Endothelial cell of umbilical vein (primary cell): ENCODE measurements at regions not wholly inside any gene's neighbourhood (a gene's known extent, or its start where the extent isn't known, plus 50 kb on each side); places are given as distances from the start of the nearest gene placed in this dataset.

ENCODE experiments used
- BruUV-seq: library from RNA; stranded (reverse); fragments of 400-500 nt; replicated peaks from 2 replicates; lab custom pipeline; 2021; lab: Mats Ljungman, UMichigan
- CTCF ChIA-PET: fragments of 300-600, 350-600 bp; sonication (Branson Sonifier 250); formaldehyde crosslinking; loops from one replicate; lab custom pipeline; 2021; ENCODE audit warnings: antibody characterized with exemption, inconsistent platforms; lab: Charles Lee
- POLR2A ChIA-PET: fragments of 300-600, 350-600 bp; sonication (Branson Sonifier 250); formaldehyde crosslinking; loops from one replicate; lab custom pipeline; 2021; ENCODE audit warnings: antibody characterized with exemption, inconsistent platforms; lab: Charles Lee
- DNase-seq: peaks from one replicate; pipeline ENCODE4 v3.0.0-alpha.2; 2011; ENCODE audit warnings: low read depth, low spot score
- FAIRE-seq: peaks from 2 replicates; lab custom pipeline; 2011; peaks lifted over from hg19 to GRCh38; lab: Jason Lieb, UNC
- H2AFZ ChIP-seq: 2 replicates; pipeline ENCODE4 v1.6.0; 2012; ENCODE audit warnings: low read depth, low read length, control low read depth, inconsistent platforms
- H3K27ac ChIP-seq: 2 replicates; pipeline ENCODE4 v1.5.1; 2011; ENCODE audit warnings: low read depth, mild to moderate bottlenecking, control low read depth, low read length, moderate library complexity; ENCODE audit not compliant: insufficient read depth
- H3K27me3 ChIP-seq, 2 experiments: 2 replicates each; pipeline versions ENCODE4 v1.6.0 to v1.6.1; 2011; ENCODE audit warnings: low read length in 2 of 2, mixed read lengths in 1 of 2; ENCODE audit not compliant: control insufficient read depth in 2 of 2, insufficient read depth in 2 of 2
- H3K36me3 ChIP-seq, 2 experiments: 2 replicates in 1 of 2; 3 replicates in 1 of 2; pipeline ENCODE4 v1.5.1; 2011; ENCODE audit warnings: low read length in 2 of 2, mild to moderate bottlenecking in 1 of 2, moderate library complexity in 1 of 2; ENCODE audit not compliant: control insufficient read depth in 2 of 2, insufficient read depth in 2 of 2; ENCODE audit errors: extremely low read depth in 1 of 2
- H3K4me1 ChIP-seq: 3 replicates; pipeline ENCODE4 v1.5.1; 2011; ENCODE audit warnings: mild to moderate bottlenecking, low read length; ENCODE audit not compliant: control insufficient read depth, insufficient read depth; ENCODE audit errors: extremely low read depth
- H3K4me2 ChIP-seq: 2 replicates; pipeline ENCODE4 v1.6.1; 2011; ENCODE audit warnings: low read length, control low read depth, mixed read lengths; ENCODE audit not compliant: insufficient read depth
- H3K4me3 ChIP-seq, 3 experiments: fragments of 200-600 bp in 1 of 3; sonication (generic), shearing (Covaris generic) in 1 of 3; replicated peaks in 1 of 3; 2 replicates each; pipeline ENCODE4 v1.5.1; 2011 to 2016; ENCODE audit warnings: control low read depth in 3 of 3, low read length in 3 of 3, mild to moderate bottlenecking in 2 of 3, inconsistent platforms in 1 of 3, low read depth in 1 of 3, moderate library complexity in 1 of 3; ENCODE audit not compliant: insufficient read depth in 1 of 3
- H3K79me2 ChIP-seq: 2 replicates; pipeline ENCODE4 v1.6.0; 2012; ENCODE audit warnings: low read length, inconsistent platforms; ENCODE audit not compliant: control insufficient read depth, insufficient read depth
- H3K9ac ChIP-seq: replicated peaks from 2 replicates; pipeline ENCODE3; 2011; ENCODE audit warnings: low read length, control low read depth; ENCODE audit not compliant: insufficient read depth; ENCODE audit errors: extremely low read depth
- H3K9me1 ChIP-seq: replicated peaks from 3 replicates; pipeline ENCODE4 v1.6.0; 2011; ENCODE audit warnings: mild to moderate bottlenecking, low read length; ENCODE audit not compliant: control insufficient read depth, insufficient read depth; ENCODE audit errors: extremely low read depth
- H3K9me3 ChIP-seq: replicated peaks from 2 replicates; pipeline ENCODE4 v1.5.1; 2012; ENCODE audit warnings: low read length, inconsistent platforms; ENCODE audit not compliant: control insufficient read depth, insufficient read depth
- H4K20me1 ChIP-seq: replicated peaks from 2 replicates; pipeline ENCODE3; 2011; ENCODE audit warnings: mild to moderate bottlenecking, low read length; ENCODE audit not compliant: control insufficient read depth, insufficient read depth; ENCODE audit errors: extremely low read depth
- CTCF ChIP-seq, 2 donors: IDR thresholded peaks; 1 replicate in 1 of 2; 2 replicates in 1 of 2; pipeline ENCODE4 v1.5.1; 2011; ENCODE audit warnings: low read length in 2 of 2, mild to moderate bottlenecking in 2 of 2, moderate library complexity in 2 of 2, control low read depth in 1 of 2, inconsistent platforms in 1 of 2, low read depth in 1 of 2; ENCODE audit not compliant: insufficient read depth in 1 of 2; ENCODE audit errors: extremely low read depth in 1 of 2
- EZH2 ChIP-seq: IDR thresholded peaks from 2 replicates; pipeline ENCODE4 v1.6.1; 2012; ENCODE audit warnings: borderline replicate concordance, low read depth, mild to moderate bottlenecking, moderate library complexity, low read length, inconsistent platforms; ENCODE audit not compliant: severe bottlenecking
- FOS ChIP-seq: IDR thresholded peaks from 2 replicates; pipeline ENCODE4 v1.6.1; 2011; ENCODE audit warnings: mild to moderate bottlenecking, low read length, moderate library complexity, borderline replicate concordance; ENCODE audit not compliant: insufficient read depth
- GATA2 ChIP-seq: IDR thresholded peaks from 2 replicates; pipeline ENCODE4 v1.7.0; 2011; ENCODE audit warnings: low read depth, mild to moderate bottlenecking, moderate library complexity, mixed read lengths, low read length; ENCODE audit not compliant: insufficient read length, insufficient read depth
- JUN ChIP-seq: IDR thresholded peaks from 2 replicates; pipeline ENCODE4 v1.6.1; 2011; ENCODE audit warnings: borderline replicate concordance, low read depth; ENCODE audit not compliant: insufficient read length, insufficient read depth
- MAX ChIP-seq: IDR thresholded peaks from 2 replicates; pipeline ENCODE4 v1.6.1; 2011; ENCODE audit not compliant: insufficient read depth, insufficient read length
- MYC ChIP-seq: IDR thresholded peaks from one replicate; pipeline ENCODE4 v1.6.1; 2011; ENCODE audit warnings: mild to moderate bottlenecking, low read depth, low read length
- POLR2A ChIP-seq: IDR thresholded peaks from 2 replicates; pipeline ENCODE4 v1.6.1; 2012; ENCODE audit warnings: low read depth, mild to moderate bottlenecking, control low read depth, low read length
- POLR2AphosphoS5 ChIP-seq: IDR thresholded peaks from 2 replicates; pipeline ENCODE4 v1.6.1; 2012; ENCODE audit warnings: low read depth, mild to moderate bottlenecking, control low read depth, low read length, moderate library complexity; ENCODE audit not compliant: insufficient read depth
- dilution Hi-C: fragments of 300-500 bp; cut with MboI; formaldehyde crosslinking; loops from one replicate; pipeline ENCODE4 v1.15.0; 2019; ENCODE audit warnings: low sequenced_read_pairs; ENCODE audit not compliant: extremely low pct_ligation_motif_present
- intact Hi-C: fragments of 100-400 bp; cut with micrococcal nuclease; formaldehyde crosslinking; loops from one replicate; pipeline ENCODE4 v1.10.0; 2022

GRCh38 chr10:78186572-78186971 is 152.9 kb downstream of the RPS24 start:
- no peak for TF ChIP-seq MAX
- TF ChIP-seq GATA2 = no peak
- no peak for TF ChIP-seq POLR2AphosphoS5
- TF ChIP-seq FOS = no peak
- no peak for TF ChIP-seq MYC
- Histone ChIP-seq H3K4me1 (no peaks in the 10 kb centered on the region), H3K27me3 (peaks cover 0 to 2% of the 10 kb centered on the region in 2 experiments), H3K4me3 (no peak overlapping the region), H2AFZ (no peak overlapping the region), H3K4me2 (no peak overlapping the region), H3K79me2 (no peaks in the 10 kb centered on the region), H3K27ac (no peak overlapping the region), H3K36me3 (no peaks in the 10 kb centered on the region), H3K9me3 (no peaks in the 10 kb centered on the region), H3K9me1 (no peaks in the 10 kb centered on the region), H4K20me1 (no peaks in the 10 kb centered on the region), H3K9ac (no peak overlapping the region)
- ChIA-PET POLR2A (no interaction called here), CTCF (no interaction called here)
- DNase-seq = no peak
- no peak for FAIRE-seq
- intact Hi-C loops = no loop called here
- dilution Hi-C loops = no loop called here
- BruUV-seq = no TSS peak

- DNase-seq (no peak), FAIRE-seq (no peak)
- no TSS peak for BruUV-seq
- Histone ChIP-seq H3K27ac (no peak overlapping the region), H3K4me1 (no peaks in the 10 kb centered on the region), H2AFZ (no peak overlapping the region), H3K36me3 (no peaks in the 10 kb centered on the region), H3K79me2 (no peaks in the 10 kb centered on the region), H3K27me3 (peaks cover 0 to 4% of the 10 kb centered on the region in 2 experiments), H3K4me3 (no peak overlapping the region), H3K9me1 (no peaks in the 10 kb centered on the region), H4K20me1 (no peaks in the 10 kb centered on the region), H3K9me3 (no peaks in the 10 kb centered on the region), H3K9ac (no peak overlapping the region), H3K4me2 (no peak overlapping the region)
- POLR2A ChIA-PET = no interaction called here
- CTCF ChIA-PET = no interaction called here
- intact Hi-C loops (no loop called here), dilution Hi-C loops (no loop called here)
- TF ChIP-seq CTCF (IDR thresholded peaks at IDR 0.05; ENCODE audit: extremely low read depth in 1 of 2, insufficient read depth in 1 of 2, low read depth in 1 of 2, low read length in 2 of 2) = no peak
- TF ChIP-seq MAX = no peak
- no peak for TF ChIP-seq POLR2AphosphoS5
- no peak for TF ChIP-seq POLR2A
- TF ChIP-seq MYC = no peak
- no peak for TF ChIP-seq JUN
- no peak for TF ChIP-seq EZH2
- no peak for TF ChIP-seq FOS
- no peak for TF ChIP-seq GATA2
These were observed 153.7 kb downstream of the RPS24 start for GRCh38 chr10:78187371-78187770.
